Fibroblast of the aortic adventitia (primary cell): ENCODE measurements at regions not wholly inside any gene's neighbourhood (a gene's known extent, or its start where the extent isn't known, plus 50 kb on each side); places are given as distances from the start of the nearest gene placed in this dataset.

ENCODE experiments used
- DNase-seq: peaks from one replicate; pipeline ENCODE4 v3.0.0-alpha.2; 2010; ENCODE audit warnings: low read depth
- H3K4me3 ChIP-seq: 2 replicates; pipeline ENCODE4 v1.5.1; 2011; ENCODE audit warnings: low read depth, mild to moderate bottlenecking, control low read depth, low read length, moderate library complexity
- CTCF ChIP-seq: IDR thresholded peaks from 2 replicates; pipeline ENCODE4 v1.5.1; 2011; ENCODE audit warnings: mild to moderate bottlenecking, low read length, control low read depth, inconsistent platforms; ENCODE audit not compliant: insufficient read depth

DNA sequence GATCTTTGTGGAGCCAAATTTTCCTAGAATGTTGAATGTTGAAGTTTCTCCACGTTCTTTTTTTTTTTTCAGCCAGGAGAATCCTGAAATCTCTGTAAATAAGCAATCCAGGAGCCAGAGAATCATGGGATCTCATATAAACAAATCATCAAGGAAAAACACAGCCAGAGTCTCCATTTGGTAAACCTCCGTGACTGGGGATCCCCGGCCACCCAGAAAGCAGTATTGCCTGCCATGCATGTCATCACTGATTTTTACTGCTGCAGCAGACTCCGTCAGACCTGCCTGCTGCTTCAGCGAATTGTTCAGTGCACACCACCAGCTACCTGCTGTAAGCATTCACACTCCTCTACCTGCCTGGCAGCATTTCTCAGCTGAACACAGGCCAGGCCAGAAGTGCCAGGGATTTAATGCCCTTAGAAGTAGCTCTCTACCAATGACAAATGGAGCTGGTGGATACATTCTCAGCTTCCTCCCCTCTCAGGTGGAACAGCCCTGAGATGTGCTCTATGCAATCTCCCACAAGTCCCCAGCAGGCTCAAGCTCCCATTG lies 158.6 kb downstream of the CYLD start:
- no peak overlapping the region for H3K4me3 ChIP-seq
- TF ChIP-seq CTCF, result no peak
- no peak for DNase-seq

DNA sequence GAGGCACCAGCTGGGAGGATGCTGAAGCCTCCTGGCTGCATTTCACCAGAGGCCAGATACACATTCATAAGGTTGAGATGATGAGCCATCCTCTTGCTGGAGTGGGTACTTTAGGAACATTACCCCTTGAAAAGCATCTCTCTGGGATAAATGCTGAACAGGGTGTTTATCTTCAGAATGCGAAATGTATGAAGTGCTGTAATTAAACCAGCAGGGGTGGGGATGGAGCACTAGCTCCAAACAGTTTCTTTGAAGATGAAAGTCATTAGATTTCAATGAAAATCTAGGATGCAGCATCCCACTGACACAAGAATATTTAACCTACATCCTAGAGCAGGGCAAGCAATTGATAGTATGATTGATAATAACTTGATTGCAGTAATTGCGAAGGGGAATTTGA lies 158.1 kb downstream of the CYLD start:
- no peak for DNase-seq
- no peak overlapping the region for H3K4me3 ChIP-seq
- TF ChIP-seq CTCF, result no peak

DNA sequence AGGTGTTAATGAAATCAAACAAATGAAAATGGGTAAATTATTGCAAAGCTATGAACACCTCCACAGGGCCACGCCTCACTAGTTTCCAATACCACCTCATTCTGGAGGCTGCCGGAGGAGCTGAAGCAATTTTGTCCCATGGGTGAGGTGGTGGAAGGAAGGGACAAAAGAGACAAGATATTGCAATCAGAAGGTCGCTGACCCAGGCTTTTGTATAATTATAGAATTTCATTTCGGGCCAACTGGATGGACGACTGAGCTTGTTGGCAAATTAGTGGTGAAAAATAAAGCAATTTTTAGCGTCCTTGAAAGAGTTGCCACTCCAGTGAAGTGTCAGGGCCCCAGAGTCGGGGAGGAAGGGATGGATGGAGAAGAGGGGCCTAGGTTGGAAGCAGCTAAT lies 147.9 kb downstream of the CYLD start:
- TF ChIP-seq CTCF, result no peak
- DNase-seq, result no peak
- no peak overlapping the region for H3K4me3 ChIP-seq

GRCh38 chr16:50889276-50889675 lies 147.4 kb downstream of the CYLD start:
- no peak for TF ChIP-seq CTCF
- no peak overlapping the region for H3K4me3 ChIP-seq
- DNase-seq, result no peak

DNA sequence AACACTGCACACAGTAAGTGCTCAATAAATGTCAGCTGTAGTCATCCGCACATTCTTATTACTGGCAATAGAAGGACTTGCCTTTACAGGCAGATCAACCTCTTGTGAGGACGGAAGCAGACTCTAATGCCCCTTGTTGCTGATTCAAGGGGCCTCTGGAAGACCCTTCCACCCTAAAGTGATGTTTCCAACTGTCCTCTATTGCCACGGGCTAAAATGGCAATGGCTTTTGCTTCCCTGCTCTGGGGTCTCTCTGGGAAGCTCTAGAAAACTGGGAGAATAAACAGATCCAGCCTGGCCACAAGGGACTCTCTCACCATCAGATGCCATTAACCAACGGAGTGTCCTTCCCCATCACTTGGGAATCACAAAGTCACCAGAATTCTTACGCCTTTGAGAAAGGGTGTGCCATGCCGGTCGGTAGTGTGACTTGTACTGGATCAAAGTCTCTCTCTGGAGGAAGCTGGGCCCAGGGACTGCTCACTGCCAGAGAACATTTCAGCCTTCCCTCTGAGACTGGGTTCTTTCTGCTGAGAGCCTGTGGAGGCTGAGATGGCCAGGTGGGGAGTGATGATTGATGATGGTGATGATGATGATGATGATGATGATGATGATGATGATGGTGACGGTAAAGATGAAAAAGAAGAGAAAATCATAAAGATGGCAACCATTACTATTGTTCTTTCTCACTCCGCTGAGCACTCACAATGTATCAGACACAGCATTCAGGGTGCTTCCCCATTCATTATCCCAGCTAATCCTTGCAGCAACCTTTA lies 146.8 kb downstream of the CYLD start:
- DNase-seq, result no peak
- no peak overlapping the region for H3K4me3 ChIP-seq
- no peak for TF ChIP-seq CTCF

DNA sequence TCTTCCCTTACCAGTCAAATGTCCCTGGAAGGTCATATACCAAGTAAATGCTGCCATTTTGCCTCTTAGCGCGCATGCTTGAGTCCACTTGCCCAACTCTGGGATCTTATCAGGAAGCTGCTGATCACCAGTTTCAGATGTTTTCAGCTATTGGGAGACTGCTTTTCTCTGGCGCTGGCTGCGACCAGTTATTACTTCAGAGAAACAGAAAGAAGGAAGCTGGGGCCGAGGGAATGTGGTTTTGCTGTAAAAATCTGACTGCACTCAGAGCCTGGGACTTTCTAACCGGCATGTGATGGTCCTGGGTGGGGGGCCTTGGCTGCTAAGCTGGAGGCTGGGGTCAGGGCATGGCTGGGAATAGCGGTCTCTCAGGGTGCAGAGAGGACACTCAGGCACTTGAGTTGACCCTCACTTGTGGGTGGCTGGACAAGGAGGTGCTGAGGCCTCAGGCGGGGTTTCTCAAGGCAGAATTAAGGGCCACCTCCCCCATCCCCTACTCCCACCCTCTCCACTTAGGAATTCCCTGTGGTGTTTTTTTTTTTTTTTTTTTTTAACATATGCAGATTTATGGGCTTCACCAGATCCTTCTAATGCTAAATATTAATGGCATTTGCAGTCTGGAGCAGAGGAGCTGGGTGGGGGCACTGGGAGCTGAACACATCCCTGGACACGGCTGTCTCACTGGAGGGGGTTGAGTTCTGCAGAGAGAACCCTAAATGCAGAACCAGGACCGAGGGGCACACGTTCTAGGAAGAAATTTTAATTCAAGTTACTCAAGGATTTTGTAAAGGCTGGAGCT lies 145.8 kb downstream of the CYLD start:
- no peak overlapping the region for H3K4me3 ChIP-seq
- DNase-seq, result no peak
- no peak for TF ChIP-seq CTCF
